SK-N-SH treated with all-trans-retinoic acid at 6 μM for 48 hours (cell line): ENCODE measurements at regions not wholly inside any gene's neighbourhood (a gene's known extent, or its start where the extent isn't known, plus 50 kb on each side); places are given as distances from the start of the nearest gene placed in this dataset.
"Not testable (repeated sequence)": the region's sequence is repeated elsewhere in the genome, so short reads cannot be mapped to it uniquely, and the experiment has no call there.

Experiments
- BACH2 ChIP-seq: fragments of 250-450 bp; sonication (Bioruptor Pico); IDR thresholded peaks from 2 replicates; pipeline ENCODE4 v1.9.0; 2021; ENCODE audit warnings: mild to moderate bottlenecking, borderline replicate concordance
- PATZ1 ChIP-seq: fragments of 250-450 bp; sonication (Bioruptor Pico); IDR thresholded peaks from 2 replicates; pipeline ENCODE4 v1.8.0; 2020; ENCODE audit warnings: mild to moderate bottlenecking, moderate library complexity, borderline replicate concordance
- TOX ChIP-seq: fragments of 250-450 bp; sonication (Bioruptor Pico); IDR thresholded peaks from 2 replicates; pipeline ENCODE4 v1.8.0; 2021; ENCODE audit warnings: mild to moderate bottlenecking, moderate library complexity, borderline replicate concordance
- ZC3H10 ChIP-seq: fragments of 250-450 bp; sonication (Bioruptor Pico); IDR thresholded peaks from 2 replicates; pipeline ENCODE4 v1.5.1; 2021; ENCODE audit warnings: mild to moderate bottlenecking, moderate library complexity
- ZFP3 ChIP-seq: fragments of 250-450 bp; sonication (Bioruptor Pico); IDR thresholded peaks from 2 replicates; pipeline ENCODE4 v1.5.0; 2020; ENCODE audit warnings: mild to moderate bottlenecking, moderate library complexity
- TF ChIP-seq, protein P1 (sequence below): fragments of 250-450 bp; sonication (Bioruptor Pico); IDR thresholded peaks from 2 replicates; pipeline ENCODE4 v1.8.0; 2021; ENCODE audit warnings: low read depth, mild to moderate bottlenecking, moderate library complexity, borderline replicate concordance

GRCh38 chr7:76711648-76712047 lies 84.6 kb upstream of the POMZP3 start:
- TF ChIP-seq, protein P1, sequence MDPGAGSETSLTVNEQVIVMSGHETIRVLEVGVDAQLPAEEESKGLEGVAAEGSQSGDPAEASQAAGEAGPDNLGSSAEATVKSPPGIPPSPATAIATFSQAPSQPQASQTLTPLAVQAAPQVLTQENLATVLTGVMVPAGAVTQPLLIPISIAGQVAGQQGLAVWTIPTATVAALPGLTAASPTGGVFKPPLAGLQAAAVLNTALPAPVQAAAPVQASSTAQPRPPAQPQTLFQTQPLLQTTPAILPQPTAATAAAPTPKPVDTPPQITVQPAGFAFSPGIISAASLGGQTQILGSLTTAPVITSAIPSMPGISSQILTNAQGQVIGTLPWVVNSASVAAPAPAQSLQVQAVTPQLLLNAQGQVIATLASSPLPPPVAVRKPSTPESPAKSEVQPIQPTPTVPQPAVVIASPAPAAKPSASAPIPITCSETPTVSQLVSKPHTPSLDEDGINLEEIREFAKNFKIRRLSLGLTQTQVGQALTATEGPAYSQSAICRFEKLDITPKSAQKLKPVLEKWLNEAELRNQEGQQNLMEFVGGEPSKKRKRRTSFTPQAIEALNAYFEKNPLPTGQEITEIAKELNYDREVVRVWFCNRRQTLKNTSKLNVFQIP (CRISPR knock-in tag) = not testable (repeated sequence)
- TF ChIP-seq ZC3H10, PATZ1, TOX, ZFP3, BACH2 (CRISPR knock-in tag): not testable (repeated sequence)
